Panc1 (cell line): ENCODE measurements at regions not wholly inside any gene's neighbourhood (a gene's known extent, or its start where the extent isn't known, plus 50 kb on each side); places are given as distances from the start of the nearest gene placed in this dataset.

Experiments
- SIN3A ChIP-seq: IDR thresholded peaks from 2 replicates; pipeline ENCODE4 v1.6.1; 2012; ENCODE audit warnings: low read depth, mild to moderate bottlenecking, low read length, moderate library complexity, borderline replicate concordance; ENCODE audit not compliant: insufficient read depth
- TF ChIP-seq, protein P1 (sequence below): fragments of 450-650 bp; IDR thresholded peaks from 2 replicates; pipeline ENCODE4 v1.5.1; 2017; ENCODE audit warnings: mild to moderate bottlenecking
- TF ChIP-seq, protein P2 (sequence below), 2 experiments: IDR thresholded peaks; 2 replicates each; pipeline ENCODE4 v1.6.1; 2011 to 2012; ENCODE audit warnings: low read depth in 2 of 2, control low read depth in 1 of 2, low read length in 1 of 2, mild to moderate bottlenecking in 1 of 2, moderate library complexity in 1 of 2; ENCODE audit not compliant: insufficient read depth in 1 of 2

DNA sequence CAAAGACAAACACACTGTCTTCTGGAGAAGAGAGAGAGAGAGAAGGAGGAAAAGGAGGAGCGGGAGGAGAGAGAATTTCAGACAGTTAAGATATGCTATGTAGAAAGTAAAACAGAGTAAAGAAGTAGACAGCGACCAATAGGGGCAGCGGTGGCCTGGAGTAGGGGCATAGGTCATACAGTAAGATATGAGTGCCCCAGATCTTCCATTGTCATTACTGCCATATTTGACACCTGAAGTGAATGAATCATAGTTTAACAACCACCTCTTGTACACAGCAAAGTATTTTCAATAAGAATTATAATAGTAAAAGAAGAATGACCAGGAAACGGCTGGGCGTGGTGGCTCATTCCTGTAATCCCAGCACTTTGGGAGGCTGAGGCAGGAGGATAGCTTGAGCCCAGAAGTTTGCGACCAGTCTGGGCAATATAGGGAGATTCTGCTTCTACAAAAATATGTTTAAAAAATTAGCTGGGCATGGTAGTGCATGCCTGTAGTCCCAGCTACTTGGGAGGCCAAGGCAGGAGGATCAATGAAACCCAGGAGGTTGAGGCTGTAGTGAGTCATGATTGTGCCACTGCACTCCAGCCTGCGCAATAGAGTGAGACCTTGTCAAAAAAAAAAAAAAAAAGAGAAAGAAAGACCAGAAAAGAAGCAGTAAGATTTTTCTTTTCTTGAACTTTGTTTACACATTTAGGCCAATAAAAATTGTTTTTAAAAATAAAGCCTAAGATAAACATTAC is 77.0 kb upstream of the GPR158 start:
- TF ChIP-seq, protein P1, sequence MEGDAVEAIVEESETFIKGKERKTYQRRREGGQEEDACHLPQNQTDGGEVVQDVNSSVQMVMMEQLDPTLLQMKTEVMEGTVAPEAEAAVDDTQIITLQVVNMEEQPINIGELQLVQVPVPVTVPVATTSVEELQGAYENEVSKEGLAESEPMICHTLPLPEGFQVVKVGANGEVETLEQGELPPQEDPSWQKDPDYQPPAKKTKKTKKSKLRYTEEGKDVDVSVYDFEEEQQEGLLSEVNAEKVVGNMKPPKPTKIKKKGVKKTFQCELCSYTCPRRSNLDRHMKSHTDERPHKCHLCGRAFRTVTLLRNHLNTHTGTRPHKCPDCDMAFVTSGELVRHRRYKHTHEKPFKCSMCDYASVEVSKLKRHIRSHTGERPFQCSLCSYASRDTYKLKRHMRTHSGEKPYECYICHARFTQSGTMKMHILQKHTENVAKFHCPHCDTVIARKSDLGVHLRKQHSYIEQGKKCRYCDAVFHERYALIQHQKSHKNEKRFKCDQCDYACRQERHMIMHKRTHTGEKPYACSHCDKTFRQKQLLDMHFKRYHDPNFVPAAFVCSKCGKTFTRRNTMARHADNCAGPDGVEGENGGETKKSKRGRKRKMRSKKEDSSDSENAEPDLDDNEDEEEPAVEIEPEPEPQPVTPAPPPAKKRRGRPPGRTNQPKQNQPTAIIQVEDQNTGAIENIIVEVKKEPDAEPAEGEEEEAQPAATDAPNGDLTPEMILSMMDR: no peak
- TF ChIP-seq SIN3A: no peak
- TF ChIP-seq, protein P2, sequence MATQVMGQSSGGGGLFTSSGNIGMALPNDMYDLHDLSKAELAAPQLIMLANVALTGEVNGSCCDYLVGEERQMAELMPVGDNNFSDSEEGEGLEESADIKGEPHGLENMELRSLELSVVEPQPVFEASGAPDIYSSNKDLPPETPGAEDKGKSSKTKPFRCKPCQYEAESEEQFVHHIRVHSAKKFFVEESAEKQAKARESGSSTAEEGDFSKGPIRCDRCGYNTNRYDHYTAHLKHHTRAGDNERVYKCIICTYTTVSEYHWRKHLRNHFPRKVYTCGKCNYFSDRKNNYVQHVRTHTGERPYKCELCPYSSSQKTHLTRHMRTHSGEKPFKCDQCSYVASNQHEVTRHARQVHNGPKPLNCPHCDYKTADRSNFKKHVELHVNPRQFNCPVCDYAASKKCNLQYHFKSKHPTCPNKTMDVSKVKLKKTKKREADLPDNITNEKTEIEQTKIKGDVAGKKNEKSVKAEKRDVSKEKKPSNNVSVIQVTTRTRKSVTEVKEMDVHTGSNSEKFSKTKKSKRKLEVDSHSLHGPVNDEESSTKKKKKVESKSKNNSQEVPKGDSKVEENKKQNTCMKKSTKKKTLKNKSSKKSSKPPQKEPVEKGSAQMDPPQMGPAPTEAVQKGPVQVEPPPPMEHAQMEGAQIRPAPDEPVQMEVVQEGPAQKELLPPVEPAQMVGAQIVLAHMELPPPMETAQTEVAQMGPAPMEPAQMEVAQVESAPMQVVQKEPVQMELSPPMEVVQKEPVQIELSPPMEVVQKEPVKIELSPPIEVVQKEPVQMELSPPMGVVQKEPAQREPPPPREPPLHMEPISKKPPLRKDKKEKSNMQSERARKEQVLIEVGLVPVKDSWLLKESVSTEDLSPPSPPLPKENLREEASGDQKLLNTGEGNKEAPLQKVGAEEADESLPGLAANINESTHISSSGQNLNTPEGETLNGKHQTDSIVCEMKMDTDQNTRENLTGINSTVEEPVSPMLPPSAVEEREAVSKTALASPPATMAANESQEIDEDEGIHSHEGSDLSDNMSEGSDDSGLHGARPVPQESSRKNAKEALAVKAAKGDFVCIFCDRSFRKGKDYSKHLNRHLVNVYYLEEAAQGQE (IDR thresholded peaks at IDR 0.05; ENCODE audit: insufficient read depth in 1 of 2, low read depth in 2 of 2, low read length in 1 of 2): no peak
